Panc1 (cell line): ENCODE measurements at regions not wholly inside any gene's neighbourhood (a gene's known extent, or its start where the extent isn't known, plus 50 kb on each side); places are given as distances from the start of the nearest gene placed in this dataset.

Source experiments
- ATAC-seq: fragments of 200-7000 bp; cut with Tn5 transposase; 2 replicates; pipeline ENCODE4 v1.9.1; 2020; ENCODE audit warnings: mild to moderate bottlenecking, moderate library complexity
- BruUV-seq: library from RNA; stranded (reverse); fragments of 400-500 nt; replicated peaks from 2 replicates; lab custom pipeline; 2021; lab: Mats Ljungman, UMichigan
- CTCF ChIA-PET: fragments of 300-600 bp; sonication (Branson Sonifier 250); formaldehyde crosslinking; loops from one replicate; lab custom pipeline; 2022; ENCODE audit warnings: antibody characterized with exemption; lab: Charles Lee
- POLR2A ChIA-PET: fragments of 300-600 bp; sonication (Branson Sonifier 250); formaldehyde crosslinking; loops from one replicate; lab custom pipeline; 2022; ENCODE audit warnings: antibody characterized with exemption; lab: Charles Lee
- DNase-seq: peaks from one replicate; pipeline ENCODE4 v3.0.0-alpha.2; 2010; ENCODE audit warnings: low read depth, low spot score
- H3K27ac ChIP-seq: 2 replicates; pipeline ENCODE4 v1.5.1; 2011; ENCODE audit warnings: mild to moderate bottlenecking, low read length, inconsistent platforms
- H3K27me3 ChIP-seq: fragments of 200-500 bp; sonication (Bioruptor generic); 2 replicates; pipeline ENCODE4 v1.6.0; 2014; ENCODE audit warnings: low read length, inconsistent platforms; ENCODE audit not compliant: control insufficient read depth, insufficient read depth
- H3K36me3 ChIP-seq: fragments of 200-500 bp; sonication (Bioruptor generic); 2 replicates; pipeline ENCODE4 v1.5.1; 2014; ENCODE audit warnings: inconsistent platforms, mild to moderate bottlenecking, low read length, moderate library complexity; ENCODE audit not compliant: control insufficient read depth, insufficient read depth
- H3K4me1 ChIP-seq: 2 replicates; pipeline ENCODE4 v1.5.1; 2011; ENCODE audit warnings: inconsistent platforms, mild to moderate bottlenecking, low read length, moderate library complexity; ENCODE audit not compliant: control insufficient read depth, insufficient read depth
- H3K4me3 ChIP-seq, 2 experiments: 2 replicates each; pipeline ENCODE4 v1.5.1; 2011 to 2012; ENCODE audit warnings: low read depth in 2 of 2, low read length in 2 of 2, mild to moderate bottlenecking in 2 of 2, inconsistent platforms in 1 of 2, moderate library complexity in 1 of 2
- H3K9me3 ChIP-seq: fragments of 200-500 bp; sonication (Bioruptor generic); 2 replicates; pipeline ENCODE4 v1.5.1; 2014; ENCODE audit warnings: low read depth, mild to moderate bottlenecking, inconsistent platforms, low read length, moderate library complexity; ENCODE audit not compliant: control insufficient read depth, insufficient read depth
- CTCF ChIP-seq: fragments of 450-650 bp; IDR thresholded peaks from 2 replicates; pipeline ENCODE4 v1.5.1; 2017; ENCODE audit warnings: mild to moderate bottlenecking
- POLR2AphosphoS5 ChIP-seq: IDR thresholded peaks from 2 replicates; pipeline ENCODE4 v1.6.1; 2012; ENCODE audit warnings: mild to moderate bottlenecking, low read depth, low read length, moderate library complexity
- REST ChIP-seq, 2 experiments: IDR thresholded peaks; 2 replicates each; pipeline ENCODE4 v1.6.1; 2011 to 2012; ENCODE audit warnings: low read depth in 2 of 2, control low read depth in 1 of 2, low read length in 1 of 2, mild to moderate bottlenecking in 1 of 2, moderate library complexity in 1 of 2; ENCODE audit not compliant: insufficient read depth in 1 of 2
- SIN3A ChIP-seq: IDR thresholded peaks from 2 replicates; pipeline ENCODE4 v1.6.1; 2012; ENCODE audit warnings: low read depth, mild to moderate bottlenecking, low read length, moderate library complexity, borderline replicate concordance; ENCODE audit not compliant: insufficient read depth
- TCF7L2 ChIP-seq: IDR thresholded peaks from 2 replicates; pipeline ENCODE4 v1.6.1; 2011; ENCODE audit warnings: mild to moderate bottlenecking, low read depth, low read length, inconsistent platforms
- in situ Hi-C: cut with HindIII; loops from 2 replicates; pipeline ENCODE4 v1.10.0; 2016; ENCODE audit warnings: low sequenced_read_pairs, low pct_unique_long_range_greater_than_20kb
- intact Hi-C: fragments of 100-400 bp; cut with micrococcal nuclease; formaldehyde crosslinking; loops from one replicate; pipeline ENCODE4 v1.10.0; 2022; ENCODE audit not compliant: unreplicated experiment

GRCh38 chr11:111440416-111441205, 61.5 kb upstream of the POU2AF1 start:
- Histone ChIP-seq H3K9me3 (no peaks in the 10 kb centered on the region), H3K4me3 (no peak overlapping the region), H3K36me3 (no peaks in the 10 kb centered on the region), H3K27me3 (0 out of 2 replicates have a peak, but pooled peaks cover 3% of the 10 kb centered on the region), H3K27ac (no peak overlapping the region), H3K4me1 (peaks cover 8% of the 10 kb centered on the region)
- BruUV-seq, result no TSS peak
- POLR2A ChIA-PET, result no interaction called here
- TF ChIP-seq CTCF (no peak), REST (IDR thresholded peaks at IDR 0.05; ENCODE audit: insufficient read depth in 1 of 2, low read depth in 2 of 2, low read length in 1 of 2) (no peak), POLR2AphosphoS5 (no peak), SIN3A (no peak), TCF7L2 (no peak)
- in situ Hi-C loops, result no loop called here
- ATAC-seq (no peak), DNase-seq (no peak)
- intact Hi-C loops, result loop anchor here (10.0 kb wide), 1 partner anchor 976 kb away; no protein-coding TSS in a partner anchor
- CTCF ChIA-PET, result interaction anchor here (0.5 kb wide), 1 partner anchor 411 kb away, joined by 5 read pairs; no protein-coding TSS in a partner anchor

DNA sequence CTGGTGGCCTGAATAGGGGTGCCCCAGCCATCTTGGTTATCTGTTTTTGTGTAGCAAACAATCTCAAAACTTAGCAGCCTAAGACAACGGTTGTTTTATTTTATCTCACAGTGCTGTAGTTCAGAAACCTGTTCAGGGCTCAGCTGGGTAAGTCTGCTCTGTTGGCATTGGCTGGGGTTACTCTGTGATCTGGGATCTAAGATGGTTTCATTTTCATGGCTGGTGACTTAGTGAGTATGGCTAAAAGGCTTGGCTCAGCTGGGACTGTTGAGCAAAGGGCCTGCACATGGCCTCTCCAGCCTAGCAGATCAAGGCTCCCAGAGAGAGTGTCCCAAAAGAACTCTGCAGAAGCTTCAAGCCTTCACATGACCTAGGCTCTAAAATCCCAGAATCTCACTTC, 60.8 kb upstream of the POU2AF1 start:
- H3K9me3 ChIP-seq, result no peaks in the 10 kb centered on the region
- in situ Hi-C loops (no loop called here), intact Hi-C loops (loop anchor here (10.0 kb wide), 1 partner anchor 975 kb away; no protein-coding TSS in a partner anchor)
- ChIA-PET POLR2A (no interaction called here), CTCF (interaction anchor here (0.5 kb wide), 1 partner anchor 412 kb away, joined by 5 read pairs; no protein-coding TSS in a partner anchor)
- H3K4me3 ChIP-seq, result no peak overlapping the region
- DNase-seq, result no peak
- 0 out of 2 replicates have a peak, but pooled peaks cover 3% of the 10 kb centered on the region for H3K27me3 ChIP-seq
- no peak for TF ChIP-seq CTCF
- TF ChIP-seq REST (IDR thresholded peaks at IDR 0.05; ENCODE audit: insufficient read depth in 1 of 2, low read depth in 2 of 2, low read length in 1 of 2), result no peak
- no peak for TF ChIP-seq SIN3A
- TF ChIP-seq POLR2AphosphoS5, result no peak
- TF ChIP-seq TCF7L2, result no peak
- no peak for ATAC-seq
- peaks cover 8% of the 10 kb centered on the region for H3K4me1 ChIP-seq
- no TSS peak for BruUV-seq
- H3K36me3 ChIP-seq, result no peaks in the 10 kb centered on the region
- no peak overlapping the region for H3K27ac ChIP-seq
